ENCODE measurements at regions not wholly inside any gene's neighbourhood (a gene's known extent, or its start where the extent isn't known, plus 50 kb on each side); places are given as distances from the start of the nearest gene placed in this dataset.
A peak's percentile ranks its signal among the peaks of the same experiment; 100 is the strongest.
"Not testable (repeated sequence)": the region's sequence is repeated elsewhere in the genome, so short reads cannot be mapped to it uniquely, and the experiment has no call there.

DNA sequence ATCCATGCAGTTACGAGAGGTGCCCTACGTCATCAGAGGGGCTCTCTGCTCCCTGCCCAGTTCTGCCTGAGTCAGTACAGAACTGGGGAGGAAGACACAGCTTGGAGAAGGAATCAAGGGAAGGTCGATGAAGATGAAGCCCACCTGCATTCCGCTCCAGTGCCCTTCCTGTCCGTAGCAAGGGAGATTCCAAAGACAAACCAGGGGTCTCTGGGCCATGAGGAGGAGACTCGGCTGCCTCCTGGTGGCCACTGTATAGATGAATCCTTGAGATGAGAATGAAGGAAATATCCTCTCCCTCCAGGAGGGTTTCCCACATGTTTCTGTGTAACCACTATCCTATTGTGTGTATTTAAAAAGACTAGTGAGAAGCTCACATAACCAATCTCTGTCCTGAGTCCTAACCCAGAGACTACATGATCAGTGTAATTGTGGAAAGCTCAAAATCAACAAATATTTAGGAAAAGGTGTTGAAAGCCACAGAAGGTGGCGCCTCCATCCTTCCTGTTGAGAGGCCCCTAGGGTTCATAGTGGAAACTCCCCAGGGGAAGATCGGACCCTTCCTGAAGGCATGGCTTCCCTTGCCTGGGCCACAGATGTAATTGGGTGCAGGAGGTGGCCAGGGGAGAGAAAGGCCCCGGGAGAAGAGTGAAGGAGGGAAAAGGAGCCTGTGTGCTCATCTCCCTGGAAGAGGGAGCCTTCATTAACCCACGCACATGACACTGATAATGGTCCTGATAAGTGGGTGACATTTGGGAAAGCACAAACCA, 67.0 kb upstream of the LYZL2 start:
- DNase-seq: not testable (repeated sequence)

DNA sequence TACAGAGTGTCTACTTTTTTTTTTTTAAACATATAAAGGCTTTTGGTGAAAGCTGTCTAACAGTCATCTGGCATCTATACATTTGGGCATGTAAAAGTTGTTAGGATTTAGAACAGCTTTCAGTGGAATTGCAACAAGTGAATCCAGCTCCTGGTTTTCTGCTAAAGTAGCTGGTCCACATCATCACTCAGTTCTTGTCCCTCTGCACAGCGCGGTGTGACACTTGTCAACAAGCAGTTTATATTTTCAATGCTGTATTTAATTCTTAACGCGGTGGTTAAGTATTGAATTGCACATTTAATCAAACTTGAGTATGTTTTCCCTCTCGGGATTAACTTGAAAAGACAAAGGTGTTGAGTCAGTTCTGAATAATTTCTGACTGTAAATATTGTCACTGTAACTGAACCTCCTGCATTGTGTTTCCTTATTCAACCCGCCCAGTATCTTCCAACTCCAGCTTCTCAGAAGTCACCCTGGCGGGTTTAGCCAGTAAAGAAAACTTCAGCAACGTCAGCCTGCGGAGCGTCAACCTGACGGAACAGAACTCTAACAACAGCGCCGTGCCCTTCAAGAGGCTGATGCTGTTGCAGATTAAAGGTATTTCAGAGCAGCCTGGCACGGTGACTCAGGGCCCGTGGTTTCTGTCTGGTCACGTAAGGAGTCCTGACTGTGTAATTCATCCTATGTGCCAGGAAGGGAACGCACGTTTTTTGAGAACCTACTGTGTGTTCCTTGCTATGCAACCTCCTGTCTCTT, 66.1 kb upstream of the LYZL2 start:
- DNase-seq: peak; percentile 75 to 81

- no peak for DNase-seq
Observed at GRCh38 chr10:30694518-30695228, 65.1 kb upstream of the LYZL2 start.

GRCh38 chr10:30691639-30692015, 62.1 kb upstream of the LYZL2 start:
- DNase-seq: no peak

- not testable (repeated sequence) for DNase-seq
Observed at GRCh38 chr10:30690948-30691638, 61.5 kb upstream of the LYZL2 start.

GRCh38 chr10:30688456-30688855, 58.9 kb upstream of the LYZL2 start:
- DNase-seq: no peak

GRCh38 chr10:30687698-30688213, 58.2 kb upstream of the LYZL2 start:
- peak; percentile 78 to 83 for DNase-seq

DNA sequence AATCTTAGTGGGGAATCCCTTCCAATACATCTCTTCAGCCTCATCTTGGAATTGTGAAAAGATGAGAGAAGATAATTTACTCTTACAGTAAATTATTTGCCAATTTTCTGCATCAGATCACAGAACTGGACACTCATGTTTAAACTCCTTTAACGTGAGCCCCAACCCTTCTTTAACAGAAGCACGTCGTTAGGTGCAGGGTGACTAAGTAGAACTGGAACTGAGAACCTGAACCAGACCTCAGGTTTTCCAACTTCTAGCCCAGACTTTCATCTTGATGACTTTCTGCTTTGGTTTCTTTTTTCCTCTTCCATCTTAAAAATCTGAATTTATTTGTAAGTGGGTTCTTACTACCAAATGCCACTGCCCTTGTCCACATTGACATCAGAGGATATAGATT, 57.2 kb upstream of the LYZL2 start:
- no peak for DNase-seq

DNA sequence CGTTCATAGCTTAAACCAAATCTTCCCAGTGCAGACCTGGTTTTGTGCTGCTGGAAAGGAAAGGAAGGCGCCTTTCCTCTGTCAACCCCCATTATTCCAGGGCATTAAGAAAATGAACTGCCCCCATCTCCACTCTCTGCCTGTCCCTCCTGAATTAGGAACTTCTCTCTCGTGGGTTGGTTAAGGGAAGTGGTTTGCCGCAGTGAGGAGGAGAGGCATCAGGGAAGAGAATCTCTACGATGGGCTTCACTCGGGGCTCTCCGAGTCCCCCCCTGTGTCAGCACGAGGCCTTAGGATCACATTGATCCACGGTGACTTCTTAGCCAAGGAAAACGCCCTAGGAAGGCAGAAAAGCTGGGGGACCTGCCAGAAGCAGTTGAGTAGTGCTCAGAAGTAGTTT, 53.9 kb upstream of the LYZL2 start:
- no peak for DNase-seq

DNA sequence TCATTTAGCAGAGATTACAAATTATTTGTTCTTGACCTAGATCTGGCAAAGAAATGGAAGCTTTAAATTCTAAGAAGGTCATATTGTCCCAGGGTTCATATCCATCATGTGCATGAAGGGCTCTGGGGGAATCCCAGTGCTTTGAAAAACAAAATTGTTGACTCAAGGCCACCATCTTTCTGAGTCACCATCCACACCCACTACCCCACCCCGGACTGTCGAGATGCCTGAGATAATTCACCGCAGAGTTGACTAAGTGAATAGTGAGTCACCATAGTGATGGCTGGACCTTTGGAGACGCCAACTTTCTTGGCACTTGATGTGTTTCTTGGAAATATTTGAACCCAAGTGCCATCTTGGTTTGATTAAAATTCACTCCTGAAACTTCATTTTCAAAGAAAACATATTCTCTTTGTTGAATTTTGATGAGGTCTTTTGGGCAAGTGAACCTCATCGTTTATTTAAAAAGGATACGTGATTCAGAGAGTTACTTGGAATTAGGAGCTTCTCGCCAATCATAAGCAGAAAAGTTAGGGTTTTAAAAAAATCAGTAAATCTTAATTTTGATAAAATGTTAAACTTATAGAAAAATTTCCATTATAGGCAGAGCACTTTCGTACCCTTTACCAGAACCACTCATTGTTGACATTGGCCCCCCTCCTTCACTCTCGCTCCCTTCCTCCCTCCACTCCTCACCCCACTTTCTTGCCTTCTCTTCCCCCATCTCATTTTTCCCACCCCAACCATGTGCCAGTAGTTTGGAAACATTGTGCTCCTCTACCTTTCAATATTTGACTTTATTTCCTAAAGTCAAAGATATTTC, 53.0 kb upstream of the LYZL2 start:
- DNase-seq: peak; percentile 60 to 68

- no peak for DNase-seq
Observed at GRCh38 chr10:30680908-30681307, 51.4 kb upstream of the LYZL2 start.
